HepG2 (cell line): ENCODE measurements at regions not wholly inside any gene's neighbourhood (a gene's known extent, or its start where the extent isn't known, plus 50 kb on each side); places are given as distances from the start of the nearest gene placed in this dataset.
"Not testable (repeated sequence)": the region's sequence is repeated elsewhere in the genome, so short reads cannot be mapped to it uniquely, and the experiment has no call there.

Experiments
- CHD2 ChIP-seq: IDR thresholded peaks from 2 replicates; pipeline ENCODE4 v1.6.1; 2011; ENCODE audit warnings: low read depth, low read length, improper control_type of control experiment
- FOSL2 ChIP-seq: sonication (generic); formaldehyde crosslinking; IDR thresholded peaks from 2 replicates; pipeline ENCODE4 v1.4.0; 2020; ENCODE audit warnings: missing genetic modification reagents
- HNRNPL ChIP-seq: fragments of 200-400 bp; formaldehyde crosslinking; IDR thresholded peaks from 2 replicates; pipeline ENCODE4 v1.6.1; 2017; ENCODE audit warnings: mild to moderate bottlenecking, low read depth, low read length
- MAFK ChIP-seq, 2 experiments: IDR thresholded peaks in 1 of 2; conservative IDR thresholded peaks in 1 of 2; 2 replicates each; pipeline ENCODE4 v1.6.1; 2011; ENCODE audit warnings: improper control_type of control experiment in 2 of 2, low read length in 2 of 2
- TAF1 ChIP-seq: sonication (generic); formaldehyde crosslinking; IDR thresholded peaks from 2 replicates; pipeline ENCODE4 v1.4.0; 2020; ENCODE audit warnings: missing genetic modification reagents
- ZNF713 ChIP-seq: sonication (generic); formaldehyde crosslinking; IDR thresholded peaks from 2 replicates; pipeline ENCODE4 v1.4.0; 2020; ENCODE audit warnings: mild to moderate bottlenecking, missing genetic modification reagents
- TF ChIP-seq, protein P1 (sequence below): sonication (generic); formaldehyde crosslinking; IDR thresholded peaks from 2 replicates; pipeline ENCODE4 v1.5.0; 2020; ENCODE audit warnings: mild to moderate bottlenecking, missing genetic modification reagents, moderate library complexity
- TF ChIP-seq, protein P2 (sequence below): IDR thresholded peaks from 2 replicates; pipeline ENCODE4 v1.6.1; 2012; ENCODE audit warnings: inconsistent platforms

DNA sequence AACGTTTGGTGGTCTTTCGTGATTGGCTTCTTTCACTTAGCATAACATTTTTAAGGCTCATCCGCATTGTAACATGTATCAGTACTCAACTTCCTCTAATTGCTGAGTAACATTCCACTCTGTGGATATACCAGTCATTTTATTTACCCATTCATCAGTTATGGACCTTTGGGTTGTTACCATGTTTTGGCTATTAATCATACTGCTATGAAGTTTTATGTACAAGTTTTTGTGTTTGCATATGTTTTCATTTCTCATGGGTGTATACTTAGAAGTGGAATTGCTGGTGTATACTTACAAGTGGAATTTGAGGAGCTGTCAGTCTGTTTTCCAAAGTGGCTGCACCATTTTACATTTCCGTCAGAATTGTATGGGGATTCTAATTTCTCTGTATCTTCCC is 78.4 kb upstream of the CDK13 start:
- not testable (repeated sequence) for TF ChIP-seq FOSL2 (CRISPR knock-in tag); ZNF713; HNRNPL; CHD2; TAF1; MAFK (conservative IDR thresholded peaks at IDR 0.05 in 1 of 2, IDR thresholded peaks at IDR 0.05 in 1 of 2; ENCODE audit: low read length in 2 of 2)
- TF ChIP-seq, protein P1, sequence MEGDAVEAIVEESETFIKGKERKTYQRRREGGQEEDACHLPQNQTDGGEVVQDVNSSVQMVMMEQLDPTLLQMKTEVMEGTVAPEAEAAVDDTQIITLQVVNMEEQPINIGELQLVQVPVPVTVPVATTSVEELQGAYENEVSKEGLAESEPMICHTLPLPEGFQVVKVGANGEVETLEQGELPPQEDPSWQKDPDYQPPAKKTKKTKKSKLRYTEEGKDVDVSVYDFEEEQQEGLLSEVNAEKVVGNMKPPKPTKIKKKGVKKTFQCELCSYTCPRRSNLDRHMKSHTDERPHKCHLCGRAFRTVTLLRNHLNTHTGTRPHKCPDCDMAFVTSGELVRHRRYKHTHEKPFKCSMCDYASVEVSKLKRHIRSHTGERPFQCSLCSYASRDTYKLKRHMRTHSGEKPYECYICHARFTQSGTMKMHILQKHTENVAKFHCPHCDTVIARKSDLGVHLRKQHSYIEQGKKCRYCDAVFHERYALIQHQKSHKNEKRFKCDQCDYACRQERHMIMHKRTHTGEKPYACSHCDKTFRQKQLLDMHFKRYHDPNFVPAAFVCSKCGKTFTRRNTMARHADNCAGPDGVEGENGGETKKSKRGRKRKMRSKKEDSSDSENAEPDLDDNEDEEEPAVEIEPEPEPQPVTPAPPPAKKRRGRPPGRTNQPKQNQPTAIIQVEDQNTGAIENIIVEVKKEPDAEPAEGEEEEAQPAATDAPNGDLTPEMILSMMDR (CRISPR knock-in tag): not testable (repeated sequence)
- TF ChIP-seq, protein P2, sequence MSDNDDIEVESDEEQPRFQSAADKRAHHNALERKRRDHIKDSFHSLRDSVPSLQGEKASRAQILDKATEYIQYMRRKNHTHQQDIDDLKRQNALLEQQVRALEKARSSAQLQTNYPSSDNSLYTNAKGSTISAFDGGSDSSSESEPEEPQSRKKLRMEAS: not testable (repeated sequence)
